Activated CD8-positive, alpha-beta memory T cell treated with anti-CD3 and anti-CD28 coated beads, Interleukin-2, amount 10 ng/mL, durations not matched to agents 7 days and 5 days (primary cell): ENCODE measurements at regions not wholly inside any gene's neighbourhood (a gene's known extent, or its start where the extent isn't known, plus 50 kb on each side); places are given as distances from the start of the nearest gene placed in this dataset.
"Not testable (repeated sequence)": the region's sequence is repeated elsewhere in the genome, so short reads cannot be mapped to it uniquely, and the experiment has no call there.

ENCODE experiments used
- ATAC-seq: fragments of 150-1000 bp; cut with Tn5 transposase; one replicate; pipeline ENCODE4 v1.10.0; 2021; ENCODE audit warnings: moderate library complexity
- CTCF ChIA-PET: fragments of 350-600 bp; sonication (Branson Sonifier 250); formaldehyde crosslinking; loops from one replicate; lab custom pipeline; 2021; ENCODE audit warnings: antibody characterized with exemption; lab: Charles Lee
- DNase-seq: peaks from one replicate; pipeline ENCODE4 v3.0.0-alpha.2; 2020
- H3K27ac Mint-ChIP-seq: one replicate; pipeline ENCODE4 v1.8.0; 2021; ENCODE audit warnings: mild to moderate bottlenecking, mixed read lengths
- H3K27me3 Mint-ChIP-seq: one replicate; pipeline ENCODE4 v1.8.0; 2021; ENCODE audit warnings: mixed read lengths
- H3K36me3 Mint-ChIP-seq: one replicate; pipeline ENCODE4 v1.8.0; 2021; ENCODE audit warnings: mild to moderate bottlenecking, mixed read lengths
- H3K4me1 Mint-ChIP-seq: one replicate; pipeline ENCODE4 v1.8.0; 2021; ENCODE audit warnings: mixed read lengths
- H3K4me3 Mint-ChIP-seq: one replicate; pipeline ENCODE4 v1.8.0; 2021; ENCODE audit warnings: mild to moderate bottlenecking, moderate library complexity, mixed read lengths
- H3K9me3 Mint-ChIP-seq: one replicate; pipeline ENCODE4 v1.8.0; 2022; ENCODE audit warnings: low read depth, mixed read lengths

GRCh38 chr11:50298182-50298988, 265.7 kb downstream of the OR4C45 start:
- no peaks in the 10 kb centered on the region for H3K36me3 Mint-ChIP-seq
- no peak overlapping the region for H3K27ac Mint-ChIP-seq
- no peaks in the 10 kb centered on the region for H3K4me1 Mint-ChIP-seq
- CTCF ChIA-PET = no interaction called here
- H3K9me3 Mint-ChIP-seq = peaks cover 5% of the 10 kb centered on the region
- H3K27me3 Mint-ChIP-seq = no peaks in the 10 kb centered on the region
- no peak for ATAC-seq
- H3K4me3 Mint-ChIP-seq = no peak overlapping the region
- no peak for DNase-seq

GRCh38 chr11:50330723-50331122, 298.0 kb downstream of the OR4C45 start:
- ATAC-seq, H3K36me3 Mint-ChIP-seq, H3K4me3 Mint-ChIP-seq, DNase-seq, H3K27me3 Mint-ChIP-seq, H3K4me1 Mint-ChIP-seq, CTCF ChIA-PET, H3K27ac Mint-ChIP-seq: not testable (repeated sequence)
- H3K9me3 Mint-ChIP-seq = peaks cover 21% of the 10 kb centered on the region

- Mint-ChIP-seq H3K36me3 (no peaks in the 10 kb centered on the region), H3K4me1 (no peaks in the 10 kb centered on the region), H3K4me3 (no peak overlapping the region), H3K9me3 (peaks cover 22% of the 10 kb centered on the region), H3K27ac (no peak overlapping the region), H3K27me3 (no peaks in the 10 kb centered on the region)
- ATAC-seq (no peak), DNase-seq (no peak)
- CTCF ChIA-PET = no interaction called here
Observed at GRCh38 chr11:50333861-50334260, 301.2 kb downstream of the OR4C45 start.

- H3K36me3 Mint-ChIP-seq, H3K4me1 Mint-ChIP-seq, H3K4me3 Mint-ChIP-seq, DNase-seq, H3K27ac Mint-ChIP-seq, H3K27me3 Mint-ChIP-seq, CTCF ChIA-PET, ATAC-seq: not testable (repeated sequence)
- H3K9me3 Mint-ChIP-seq = peaks cover 28% of the 10 kb centered on the region
Observed at GRCh38 chr11:50337432-50337831, 304.8 kb downstream of the OR4C45 start.

GRCh38 chr11:50348018-50348417, 315.3 kb downstream of the OR4C45 start:
- H3K9me3 Mint-ChIP-seq, ATAC-seq, H3K27me3 Mint-ChIP-seq, H3K4me3 Mint-ChIP-seq, DNase-seq, H3K27ac Mint-ChIP-seq, H3K4me1 Mint-ChIP-seq, H3K36me3 Mint-ChIP-seq, CTCF ChIA-PET: not testable (repeated sequence)

GRCh38 chr11:50379484-50379883, 346.8 kb downstream of the OR4C45 start:
- Mint-ChIP-seq H3K4me3 (no peak overlapping the region), H3K4me1 (no peaks in the 10 kb centered on the region), H3K36me3 (no peaks in the 10 kb centered on the region), H3K27ac (no peak overlapping the region), H3K9me3 (peaks cover 22% of the 10 kb centered on the region), H3K27me3 (no peaks in the 10 kb centered on the region)
- no peak for ATAC-seq
- CTCF ChIA-PET = no interaction called here
- no peak for DNase-seq

DNA sequence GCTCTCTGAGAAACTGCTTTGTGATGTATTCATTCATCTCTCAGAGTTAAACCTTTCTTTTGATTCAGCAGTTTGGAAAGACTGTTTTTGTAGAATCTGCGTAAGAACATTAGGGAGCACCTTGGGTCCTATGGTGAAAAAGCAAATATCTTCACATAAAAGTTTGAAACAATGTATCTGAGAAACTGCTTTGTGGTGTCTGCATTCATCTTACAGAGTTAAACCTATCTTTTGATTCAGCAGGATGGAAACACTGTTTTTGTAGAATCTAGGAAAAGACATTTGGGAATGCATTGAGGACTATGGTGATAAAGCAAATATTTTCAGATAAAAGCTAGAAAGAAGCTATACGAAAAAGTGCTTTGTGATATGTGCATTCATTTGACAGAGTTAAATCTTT, 361.3 kb downstream of the OR4C45 start:
- H3K9me3 Mint-ChIP-seq = peaks cover 22% of the 10 kb centered on the region

GRCh38 chr11:50412832-50413231, 380.2 kb downstream of the OR4C45 start:
- Mint-ChIP-seq H3K4me3 (no peak overlapping the region), H3K9me3 (peaks cover 14% of the 10 kb centered on the region), H3K27me3 (no peaks in the 10 kb centered on the region), H3K36me3 (no peaks in the 10 kb centered on the region), H3K4me1 (no peaks in the 10 kb centered on the region), H3K27ac (no peak overlapping the region)
- CTCF ChIA-PET = no interaction called here
- ATAC-seq (no peak), DNase-seq (no peak)

More for the DNA sequence above, 361.3 kb downstream of the OR4C45 start:
- CTCF ChIA-PET = no interaction called here
- no peak for DNase-seq
- no peak for ATAC-seq
- Mint-ChIP-seq H3K27me3 (no peaks in the 10 kb centered on the region), H3K4me3 (no peak overlapping the region), H3K4me1 (no peaks in the 10 kb centered on the region), H3K27ac (no peak overlapping the region), H3K36me3 (no peaks in the 10 kb centered on the region)

DNA sequence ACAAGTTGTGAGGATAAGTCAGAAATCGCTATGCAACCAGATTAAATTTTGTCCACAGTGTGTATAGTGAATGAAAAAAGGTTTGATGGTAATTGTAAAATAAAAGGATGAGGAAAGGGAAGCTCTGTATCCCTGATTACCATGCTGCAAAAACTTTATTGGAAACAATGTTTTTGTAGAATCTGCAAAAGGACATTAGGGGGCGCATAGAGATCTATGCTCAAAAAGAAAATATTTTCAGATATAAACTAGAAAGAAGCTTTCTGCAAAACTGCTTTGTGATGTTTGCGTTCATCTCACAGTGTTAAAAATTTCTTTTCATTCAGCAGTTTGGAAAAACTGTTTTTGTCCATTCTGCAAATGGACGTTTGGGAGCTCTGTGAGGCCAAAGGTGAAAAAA, 390.5 kb downstream of the OR4C45 start:
- peaks cover 10% of the 10 kb centered on the region for H3K9me3 Mint-ChIP-seq

More for the DNA sequence above, 390.5 kb downstream of the OR4C45 start:
- ATAC-seq = no peak
- no peak for DNase-seq
- Mint-ChIP-seq H3K27ac (no peak overlapping the region), H3K4me3 (no peak overlapping the region), H3K36me3 (no peaks in the 10 kb centered on the region), H3K27me3 (no peaks in the 10 kb centered on the region), H3K4me1 (no peaks in the 10 kb centered on the region)
- CTCF ChIA-PET = no interaction called here
